ENCODE measurements at regions not wholly inside any gene's neighbourhood (a gene's known extent, or its start where the extent isn't known, plus 50 kb on each side); places are given as distances from the start of the nearest gene placed in this dataset.

DNA sequence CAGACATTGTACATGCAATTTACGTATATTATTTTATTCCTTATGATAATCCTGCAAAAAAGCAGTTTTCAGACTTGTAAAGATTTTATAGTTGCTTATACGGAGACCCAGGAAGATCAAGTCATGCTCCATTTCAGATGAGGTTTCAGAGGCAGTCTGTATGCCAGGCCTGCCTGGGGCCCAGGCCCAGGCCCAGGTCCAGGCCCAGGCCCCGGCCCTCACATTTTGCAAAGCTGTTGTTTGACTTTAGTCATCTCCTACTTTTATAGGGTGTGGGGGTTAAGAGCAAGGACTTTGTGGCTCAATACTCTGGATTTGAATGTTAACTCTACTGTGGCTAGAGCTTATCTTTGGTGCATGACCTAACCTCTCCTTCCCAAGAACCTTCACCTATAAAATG lies 217.9 kb downstream of the SAMD5 start:
- H3K27ac ChIP-seq, result no peak overlapping the region
- TF ChIP-seq, protein P1, sequence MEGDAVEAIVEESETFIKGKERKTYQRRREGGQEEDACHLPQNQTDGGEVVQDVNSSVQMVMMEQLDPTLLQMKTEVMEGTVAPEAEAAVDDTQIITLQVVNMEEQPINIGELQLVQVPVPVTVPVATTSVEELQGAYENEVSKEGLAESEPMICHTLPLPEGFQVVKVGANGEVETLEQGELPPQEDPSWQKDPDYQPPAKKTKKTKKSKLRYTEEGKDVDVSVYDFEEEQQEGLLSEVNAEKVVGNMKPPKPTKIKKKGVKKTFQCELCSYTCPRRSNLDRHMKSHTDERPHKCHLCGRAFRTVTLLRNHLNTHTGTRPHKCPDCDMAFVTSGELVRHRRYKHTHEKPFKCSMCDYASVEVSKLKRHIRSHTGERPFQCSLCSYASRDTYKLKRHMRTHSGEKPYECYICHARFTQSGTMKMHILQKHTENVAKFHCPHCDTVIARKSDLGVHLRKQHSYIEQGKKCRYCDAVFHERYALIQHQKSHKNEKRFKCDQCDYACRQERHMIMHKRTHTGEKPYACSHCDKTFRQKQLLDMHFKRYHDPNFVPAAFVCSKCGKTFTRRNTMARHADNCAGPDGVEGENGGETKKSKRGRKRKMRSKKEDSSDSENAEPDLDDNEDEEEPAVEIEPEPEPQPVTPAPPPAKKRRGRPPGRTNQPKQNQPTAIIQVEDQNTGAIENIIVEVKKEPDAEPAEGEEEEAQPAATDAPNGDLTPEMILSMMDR (IDR thresholded peaks at IDR 0.05), result no peak
- no peak for TF ChIP-seq ZFX (IDR thresholded peaks at IDR 0.05; ENCODE audit: borderline replicate concordance)

DNA sequence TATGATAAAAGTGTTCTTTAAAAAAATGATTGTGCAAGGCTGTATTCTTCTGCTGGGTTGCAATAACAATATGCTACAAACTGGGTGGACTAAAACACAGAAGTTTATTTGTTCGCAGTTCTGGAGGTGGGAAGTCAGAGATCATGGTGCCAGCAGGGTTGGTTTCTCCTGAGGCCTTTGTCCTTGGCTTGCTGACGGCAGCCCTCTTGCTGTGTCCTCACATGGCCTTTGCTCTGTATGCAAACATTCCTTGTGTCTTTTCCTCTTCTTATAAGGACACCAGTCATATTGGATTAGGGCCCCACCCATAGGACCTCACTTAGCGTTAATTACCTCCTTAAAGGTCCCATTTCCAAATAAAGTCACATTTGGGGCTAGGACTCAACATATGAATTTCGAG lies 220.4 kb downstream of the SAMD5 start:
- H3K27ac ChIP-seq, result no peak overlapping the region
- TF ChIP-seq, protein P1 (IDR thresholded peaks at IDR 0.05), result no peak
- TF ChIP-seq ZFX (IDR thresholded peaks at IDR 0.05; ENCODE audit: borderline replicate concordance), result no peak

DNA sequence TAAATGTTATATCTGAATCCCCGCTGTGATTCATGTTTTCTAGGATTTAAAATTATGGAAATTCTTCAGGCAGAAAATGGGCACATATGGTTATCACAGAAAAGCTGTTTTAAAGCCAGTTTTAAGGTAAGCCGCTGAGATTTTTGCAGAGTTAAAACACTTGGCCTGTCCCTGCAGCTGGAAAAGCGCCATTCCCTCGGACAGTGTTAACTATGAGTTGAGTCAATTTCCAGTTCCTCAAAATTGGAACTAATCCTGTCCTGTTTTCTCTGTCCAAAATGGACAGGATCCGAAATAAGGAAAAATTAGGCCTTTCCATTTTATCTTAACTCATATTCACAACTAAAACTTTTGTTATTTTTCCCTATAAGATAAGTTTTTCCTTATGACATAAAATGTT lies 225.2 kb downstream of the SAMD5 start:
- no peak for TF ChIP-seq ZFX (IDR thresholded peaks at IDR 0.05; ENCODE audit: borderline replicate concordance)
- TF ChIP-seq, protein P1 (IDR thresholded peaks at IDR 0.05), result no peak

DNA sequence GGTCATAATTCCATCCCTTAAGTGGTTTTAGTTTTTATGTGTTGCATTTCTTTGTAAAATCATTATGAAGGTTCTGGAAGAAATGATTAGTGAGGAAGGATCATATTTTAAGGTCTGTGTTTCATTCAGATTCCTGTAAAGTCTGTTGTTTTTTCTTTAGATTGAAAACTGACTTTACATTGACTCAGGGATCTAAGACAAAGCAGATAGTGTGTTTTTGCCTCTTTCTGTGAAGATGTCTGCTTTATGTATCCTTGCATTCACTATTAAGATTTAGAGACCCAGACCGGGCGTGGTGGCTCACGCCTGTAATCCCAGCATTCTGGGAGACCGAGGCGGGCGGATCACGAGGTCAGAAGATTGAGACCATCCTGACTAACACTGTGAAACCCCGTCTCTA lies 225.7 kb downstream of the SAMD5 start:
- TF ChIP-seq ZFX (IDR thresholded peaks at IDR 0.05; ENCODE audit: borderline replicate concordance), result no peak
- TF ChIP-seq, protein P1 (IDR thresholded peaks at IDR 0.05), result no peak
- H3K27ac ChIP-seq, result no peak overlapping the region

More for the DNA sequence above, 225.2 kb downstream of the SAMD5 start:
- H3K27ac ChIP-seq, result no peak overlapping the region

DNA sequence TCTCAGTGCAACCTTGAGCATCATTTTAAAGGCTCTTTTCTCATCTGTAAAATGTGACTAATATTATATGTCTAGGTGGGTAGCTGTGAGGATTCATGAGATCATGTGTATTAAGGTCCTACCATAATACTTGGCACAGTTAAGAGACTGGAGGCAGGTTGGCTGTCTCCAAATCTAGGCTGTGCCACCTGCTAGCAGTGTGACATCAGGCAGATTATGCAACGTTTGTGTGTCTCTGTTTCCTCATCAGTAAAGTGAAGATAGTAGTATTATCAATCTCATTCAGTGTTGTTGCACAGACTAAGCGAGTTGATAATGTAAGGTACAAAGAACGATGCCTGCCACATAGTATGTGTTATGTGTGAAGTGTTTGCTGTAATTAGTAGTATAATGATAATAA lies 227.4 kb downstream of the SAMD5 start:
- H3K27ac ChIP-seq, result no peak overlapping the region

DNA sequence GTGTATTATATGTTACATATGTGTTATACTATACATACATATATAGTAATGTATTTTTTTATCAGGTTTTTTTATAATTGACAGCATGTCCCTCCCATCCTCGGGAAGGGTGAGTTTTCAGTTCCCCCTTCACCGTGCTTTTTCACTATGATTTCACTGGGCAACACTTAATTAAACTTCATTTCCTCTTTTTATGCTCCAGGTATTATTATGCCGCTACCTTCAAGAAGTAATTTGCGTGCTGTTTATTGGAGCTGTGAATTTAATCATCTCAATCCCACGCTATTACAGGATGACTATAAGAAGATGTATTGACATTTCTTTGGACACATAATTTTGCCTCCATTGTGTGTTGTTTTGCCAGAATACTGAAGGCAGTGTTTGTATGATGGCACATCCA lies 228.6 kb downstream of the SAMD5 start:
- no peak for TF ChIP-seq ZFX (IDR thresholded peaks at IDR 0.05; ENCODE audit: borderline replicate concordance)
- TF ChIP-seq, protein P1 (IDR thresholded peaks at IDR 0.05), result no peak
- no peak overlapping the region for H3K27ac ChIP-seq

More for the DNA sequence above, 227.4 kb downstream of the SAMD5 start:
- TF ChIP-seq, protein P1 (IDR thresholded peaks at IDR 0.05), result no peak
- no peak for TF ChIP-seq ZFX (IDR thresholded peaks at IDR 0.05; ENCODE audit: borderline replicate concordance)

DNA sequence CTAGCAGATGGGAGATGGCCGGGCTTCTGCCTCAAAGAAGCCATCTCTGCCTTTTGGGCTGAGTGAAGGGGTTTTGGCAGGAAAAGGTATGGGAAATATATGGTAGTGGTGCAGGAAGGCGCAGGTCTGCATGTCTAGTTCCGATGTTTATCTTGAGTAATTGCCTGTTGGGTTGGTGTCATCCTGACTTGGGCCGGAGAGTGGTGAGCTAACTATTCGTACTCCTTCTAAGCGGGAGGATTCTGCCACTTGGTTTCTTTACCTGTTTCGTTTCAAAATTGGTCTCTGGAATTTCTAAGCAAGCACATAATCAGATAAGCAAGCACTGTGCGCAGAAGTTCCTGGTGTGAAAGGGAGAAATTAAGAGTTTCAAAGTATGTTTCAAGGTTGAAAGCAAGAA lies 229.6 kb downstream of the SAMD5 start:
- TF ChIP-seq ZFX (IDR thresholded peaks at IDR 0.05; ENCODE audit: borderline replicate concordance), result no peak
- TF ChIP-seq, protein P1 (IDR thresholded peaks at IDR 0.05), result no peak
- H3K27ac ChIP-seq, result no peak overlapping the region
